Muscle of arm (tissue), 1 donor: ENCODE measurements at regions not wholly inside any gene's neighbourhood (a gene's known extent, or its start where the extent isn't known, plus 50 kb on each side); places are given as distances from the start of the nearest gene placed in this dataset.
"Not testable (repeated sequence)": the region's sequence is repeated elsewhere in the genome, so short reads cannot be mapped to it uniquely, and the experiment has no call there.

Experiments
- DNase-seq: peaks from one replicate; pipeline ENCODE4 v3.0.0-alpha.2; 2013

GRCh38 chr3:76203578-76203977, 418.2 kb upstream of the ZNF717 start:
- no peak for DNase-seq

- DNase-seq, result no peak
These were observed 421.0 kb upstream of the ZNF717 start for GRCh38 chr3:76206346-76206745.

- DNase-seq, result no peak
These were observed 427.3 kb upstream of the ZNF717 start for GRCh38 chr3:76212679-76213078.

- DNase-seq, result no peak
These were observed 436.9 kb upstream of the ZNF717 start for GRCh38 chr3:76222201-76222600.

- DNase-seq, result no peak
These were observed 445.9 kb upstream of the ZNF717 start for GRCh38 chr3:76231258-76231657.

GRCh38 chr3:76242886-76243753, 457.8 kb upstream of the ZNF717 start:
- DNase-seq, result no peak

- no peak for DNase-seq
These were observed 459.7 kb upstream of the ZNF717 start for GRCh38 chr3:76245073-76245472.

- DNase-seq, result no peak
These were observed 460.3 kb upstream of the ZNF717 start for GRCh38 chr3:76245622-76246021.

- no peak for DNase-seq
These were observed 479.1 kb upstream of the ZNF717 start for GRCh38 chr3:76264496-76264895.

DNA sequence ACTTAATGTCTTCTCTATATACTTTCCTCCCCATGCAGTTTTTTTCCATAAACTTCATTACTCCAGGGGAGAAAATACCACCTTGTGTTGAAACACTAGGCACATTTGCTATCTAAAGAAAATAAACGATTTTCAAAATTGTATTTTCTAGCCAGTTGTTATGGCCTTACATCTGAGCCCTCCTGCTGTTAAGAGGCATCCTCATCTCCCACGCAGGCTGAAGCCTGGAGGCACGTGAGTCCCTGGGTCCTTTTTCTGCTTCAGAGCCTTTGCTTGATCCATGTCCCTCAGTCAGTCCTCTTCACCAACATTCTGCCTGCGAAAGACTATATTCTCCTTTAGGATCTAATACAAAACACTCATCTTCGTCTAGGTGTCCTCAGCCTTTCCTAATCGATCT, 479.6 kb upstream of the ZNF717 start:
- DNase-seq, result no peak

GRCh38 chr3:76266511-76266910, 481.2 kb upstream of the ZNF717 start:
- DNase-seq, result no peak

DNA sequence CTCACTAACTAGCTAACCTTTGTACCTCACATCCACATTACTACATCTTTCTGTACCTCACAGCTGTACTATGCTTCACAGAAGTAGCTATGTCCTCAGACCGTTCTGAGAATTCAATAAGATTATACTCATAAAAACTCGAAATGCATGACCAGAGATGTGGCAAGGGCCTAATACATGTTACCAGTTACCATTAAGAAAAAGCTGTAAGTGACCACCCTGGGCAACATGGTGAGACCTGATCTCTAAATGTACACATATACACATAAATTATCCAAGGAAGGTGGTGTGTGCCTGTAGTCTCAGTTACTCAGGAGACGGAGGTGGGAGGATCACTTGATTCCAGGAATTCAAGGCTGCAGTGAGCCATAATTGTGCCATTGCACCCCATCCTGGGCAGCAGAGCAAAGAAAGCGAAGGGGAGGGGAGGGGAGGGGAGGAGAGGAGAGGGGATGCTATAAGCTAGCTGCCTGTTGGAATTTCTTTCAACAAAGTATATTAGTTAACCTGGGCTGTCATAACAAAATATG, 482.6 kb upstream of the ZNF717 start:
- no peak for DNase-seq

- DNase-seq, result no peak
These were observed 508.5 kb upstream of the ZNF717 start for GRCh38 chr3:76293856-76294255.

DNA sequence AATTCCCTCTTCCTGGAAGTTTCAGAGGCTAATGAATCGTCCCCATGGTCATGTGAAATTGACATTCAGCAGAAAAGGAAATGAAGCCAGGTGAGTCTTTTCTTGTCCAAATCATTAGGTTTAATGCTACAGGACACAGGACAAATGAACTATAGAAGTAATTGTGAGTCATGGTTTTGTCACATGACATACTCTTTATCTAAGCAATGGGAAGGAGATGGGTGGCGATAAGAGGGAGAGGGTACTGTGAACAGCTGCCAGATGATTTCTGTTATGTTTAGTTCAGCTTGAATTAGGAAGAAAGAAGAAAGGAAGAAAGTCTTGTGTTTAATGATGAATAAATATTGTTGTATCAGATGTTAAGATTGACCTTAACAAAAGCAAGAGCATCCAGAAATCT, 515.4 kb upstream of the ZNF717 start:
- no peak for DNase-seq

- no peak for DNase-seq
These were observed 522.2 kb upstream of the ZNF717 start for GRCh38 chr3:76307556-76307955.

GRCh38 chr3:76308541-76308940, 523.2 kb upstream of the ZNF717 start:
- DNase-seq, result peak; percentile 23

DNA sequence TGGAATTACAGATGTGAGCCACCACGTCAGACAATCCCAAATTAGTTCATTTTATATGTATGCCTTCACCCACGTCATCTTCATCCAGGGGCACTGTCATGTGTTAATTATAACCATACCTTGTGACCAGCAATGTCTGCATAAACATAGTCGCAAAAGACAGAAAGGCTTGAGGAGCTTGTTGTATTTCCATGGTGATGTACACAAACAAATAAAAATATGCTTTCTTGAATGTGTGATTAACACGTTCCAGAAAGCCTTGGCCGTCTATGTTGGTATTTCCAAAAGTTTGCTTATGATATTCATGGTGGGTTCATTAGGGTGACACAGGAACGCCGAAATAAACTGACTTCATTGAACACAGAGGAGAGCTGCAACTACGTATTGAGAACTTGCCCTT, 524.7 kb upstream of the ZNF717 start:
- peak; percentile 28 for DNase-seq

DNA sequence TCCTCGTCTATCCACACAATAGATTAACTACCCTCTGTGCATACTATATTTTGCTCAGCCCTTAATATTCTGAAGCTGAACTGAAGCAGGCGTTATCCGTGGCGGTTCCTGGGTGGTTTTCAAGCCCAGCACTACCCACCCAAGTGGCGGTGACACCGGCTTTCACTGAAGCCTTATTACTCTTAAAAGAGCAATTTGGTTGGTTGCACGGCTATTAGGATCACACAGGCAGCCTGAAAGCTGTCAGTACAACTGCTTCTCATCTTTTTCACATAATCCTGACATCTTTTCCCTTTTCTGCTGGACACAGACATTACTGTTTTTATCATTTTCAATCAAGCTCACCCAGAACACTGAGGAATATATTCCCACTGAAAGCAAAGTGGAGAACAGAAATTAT, 525.3 kb upstream of the ZNF717 start:
- DNase-seq, result peak; percentile 15

- peak; percentile 47 for DNase-seq
These were observed 526.6 kb upstream of the ZNF717 start for GRCh38 chr3:76311941-76312340.

GRCh38 chr3:76315906-76316305, 530.6 kb upstream of the ZNF717 start:
- DNase-seq, result not testable (repeated sequence)

- DNase-seq, result no peak
These were observed 536.3 kb upstream of the ZNF717 start for GRCh38 chr3:76321614-76322013.

GRCh38 chr3:76324101-76324500, 538.8 kb upstream of the ZNF717 start:
- no peak for DNase-seq

DNA sequence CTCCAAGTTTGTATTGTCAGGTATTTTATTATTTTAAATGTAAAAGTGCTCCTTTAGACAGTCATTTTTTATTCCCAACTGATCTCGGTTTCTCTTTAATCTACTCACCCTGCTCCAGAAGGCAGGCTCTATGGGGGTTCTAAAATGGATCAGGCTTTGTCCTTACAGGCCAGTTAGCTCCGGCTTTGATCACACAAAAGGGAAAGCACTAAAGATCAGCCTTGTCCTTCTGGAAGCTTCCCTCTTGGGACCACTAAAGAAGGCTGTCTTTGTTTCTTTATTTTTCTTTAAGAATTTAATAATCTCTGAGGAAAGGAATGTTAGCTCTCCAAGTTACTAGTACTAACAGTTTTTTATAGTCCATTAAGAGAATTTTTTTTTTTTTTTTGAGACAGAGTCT, 560.5 kb upstream of the ZNF717 start:
- no peak for DNase-seq

DNA sequence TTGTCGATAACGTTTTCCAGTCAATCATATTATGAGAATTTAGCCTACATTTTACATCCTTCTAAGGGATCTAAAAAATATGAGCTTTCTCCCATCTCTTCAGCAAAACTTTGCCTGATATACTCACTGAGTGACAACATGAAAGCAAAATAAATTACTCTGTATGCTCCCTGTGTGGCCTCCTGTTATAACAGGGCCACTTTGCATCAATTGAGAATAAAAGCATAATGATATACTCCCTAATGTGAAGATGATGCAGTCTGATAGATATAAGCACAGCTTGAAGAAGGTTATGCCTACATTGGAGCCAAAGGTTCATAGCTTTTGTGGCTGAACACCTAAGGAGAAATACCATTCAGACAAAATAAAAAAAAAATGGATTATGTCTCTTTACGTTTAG, 561.3 kb upstream of the ZNF717 start:
- DNase-seq, result no peak
